GM12878 (cell line): ENCODE measurements at regions not wholly inside any gene's neighbourhood (a gene's known extent, or its start where the extent isn't known, plus 50 kb on each side); places are given as distances from the start of the nearest gene placed in this dataset.

Experiments
- BCL11A ChIP-seq: IDR thresholded peaks from 2 replicates; pipeline ENCODE4 v1.6.1; 2011; ENCODE audit warnings: low read depth, low read length
- EP300 ChIP-seq, 2 experiments: fragments of 150-350 bp in 1 of 2; IDR thresholded peaks; 2 replicates each; pipeline ENCODE4 v1.6.1; 2011 to 2012; ENCODE audit warnings: low read depth in 2 of 2, low read length in 2 of 2, borderline replicate concordance in 1 of 2, improper control_type of control experiment in 1 of 2, inconsistent platforms in 1 of 2; ENCODE audit not compliant: control insufficient read depth in 1 of 2
- RBBP5 ChIP-seq: fragments of 200-600 bp; sonication (generic); conservative IDR thresholded peaks from 2 replicates; pipeline ENCODE4 v1.6.1; 2016
- TAF1 ChIP-seq: IDR thresholded peaks from 2 replicates; pipeline ENCODE4 v1.6.1; 2011; ENCODE audit warnings: mild to moderate bottlenecking, low read depth, low read length, borderline replicate concordance
- TF ChIP-seq, protein P1 (sequence below), 3 experiments: IDR thresholded peaks in 2 of 3; conservative IDR thresholded peaks in 1 of 3; 2 replicates each; pipeline ENCODE4 v1.5.1; 2011; ENCODE audit warnings: low read depth in 3 of 3, low read length in 3 of 3, mild to moderate bottlenecking in 3 of 3, control low read depth in 2 of 3, moderate library complexity in 2 of 3, inconsistent platforms in 1 of 3, mixed read lengths in 1 of 3; ENCODE audit not compliant: control insufficient read depth in 2 of 3, insufficient read depth in 1 of 3; ENCODE audit errors: extremely low read depth in 1 of 3
- TF ChIP-seq, protein P2 (sequence below): fragments of 450-650 bp; IDR thresholded peaks from 2 replicates; pipeline ENCODE4 v1.6.1; 2017; ENCODE audit warnings: antibody characterized with exemption, mild to moderate bottlenecking, moderate library complexity

DNA sequence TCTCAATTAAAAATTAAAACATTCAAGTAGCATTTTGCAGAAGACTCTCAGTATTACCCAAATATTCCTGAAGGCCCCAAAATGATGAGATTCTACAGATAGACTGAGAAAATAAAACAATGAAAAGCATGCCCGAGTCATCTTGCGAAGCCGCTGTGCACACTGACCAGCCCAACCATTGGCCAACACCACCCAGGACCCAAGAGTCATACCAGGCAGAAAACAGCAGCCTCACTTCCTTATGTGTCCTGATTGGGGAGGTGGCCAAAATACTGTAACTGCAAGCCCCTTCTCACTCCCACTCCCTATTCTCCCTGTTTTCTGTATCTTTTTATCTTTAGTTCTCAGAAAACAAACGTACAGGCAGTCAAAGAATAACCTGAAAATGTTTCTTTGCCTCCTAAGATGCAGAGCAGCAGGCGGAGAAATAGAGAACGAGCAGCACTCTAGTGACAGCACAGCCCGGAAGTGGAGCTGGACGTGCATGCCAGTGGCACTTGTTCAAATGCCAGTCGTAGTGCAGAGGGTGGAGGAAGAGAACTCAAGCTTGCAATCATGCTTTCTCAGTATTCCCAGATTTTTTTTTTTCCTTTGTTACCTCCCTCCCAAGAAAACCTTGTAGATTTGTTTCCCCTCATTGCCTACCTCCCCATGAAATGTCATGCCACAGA lies 182.3 kb upstream of the SOX9 start:
- TF ChIP-seq RBBP5 (no peak), EP300 (IDR thresholded peaks at IDR 0.05; ENCODE audit: borderline replicate concordance in 1 of 2, control insufficient read depth in 1 of 2, low read depth in 2 of 2, low read length in 2 of 2) (no peak), TAF1 (no peak), BCL11A (no peak)
- TF ChIP-seq, protein P1, sequence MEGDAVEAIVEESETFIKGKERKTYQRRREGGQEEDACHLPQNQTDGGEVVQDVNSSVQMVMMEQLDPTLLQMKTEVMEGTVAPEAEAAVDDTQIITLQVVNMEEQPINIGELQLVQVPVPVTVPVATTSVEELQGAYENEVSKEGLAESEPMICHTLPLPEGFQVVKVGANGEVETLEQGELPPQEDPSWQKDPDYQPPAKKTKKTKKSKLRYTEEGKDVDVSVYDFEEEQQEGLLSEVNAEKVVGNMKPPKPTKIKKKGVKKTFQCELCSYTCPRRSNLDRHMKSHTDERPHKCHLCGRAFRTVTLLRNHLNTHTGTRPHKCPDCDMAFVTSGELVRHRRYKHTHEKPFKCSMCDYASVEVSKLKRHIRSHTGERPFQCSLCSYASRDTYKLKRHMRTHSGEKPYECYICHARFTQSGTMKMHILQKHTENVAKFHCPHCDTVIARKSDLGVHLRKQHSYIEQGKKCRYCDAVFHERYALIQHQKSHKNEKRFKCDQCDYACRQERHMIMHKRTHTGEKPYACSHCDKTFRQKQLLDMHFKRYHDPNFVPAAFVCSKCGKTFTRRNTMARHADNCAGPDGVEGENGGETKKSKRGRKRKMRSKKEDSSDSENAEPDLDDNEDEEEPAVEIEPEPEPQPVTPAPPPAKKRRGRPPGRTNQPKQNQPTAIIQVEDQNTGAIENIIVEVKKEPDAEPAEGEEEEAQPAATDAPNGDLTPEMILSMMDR (IDR thresholded peaks at IDR 0.05 in 2 of 3, conservative IDR thresholded peaks at IDR 0.05 in 1 of 3; ENCODE audit: control insufficient read depth in 2 of 3, extremely low read depth in 1 of 3, insufficient read depth in 1 of 3, low read depth in 3 of 3, low read length in 3 of 3), result no peak
- TF ChIP-seq, protein P2, sequence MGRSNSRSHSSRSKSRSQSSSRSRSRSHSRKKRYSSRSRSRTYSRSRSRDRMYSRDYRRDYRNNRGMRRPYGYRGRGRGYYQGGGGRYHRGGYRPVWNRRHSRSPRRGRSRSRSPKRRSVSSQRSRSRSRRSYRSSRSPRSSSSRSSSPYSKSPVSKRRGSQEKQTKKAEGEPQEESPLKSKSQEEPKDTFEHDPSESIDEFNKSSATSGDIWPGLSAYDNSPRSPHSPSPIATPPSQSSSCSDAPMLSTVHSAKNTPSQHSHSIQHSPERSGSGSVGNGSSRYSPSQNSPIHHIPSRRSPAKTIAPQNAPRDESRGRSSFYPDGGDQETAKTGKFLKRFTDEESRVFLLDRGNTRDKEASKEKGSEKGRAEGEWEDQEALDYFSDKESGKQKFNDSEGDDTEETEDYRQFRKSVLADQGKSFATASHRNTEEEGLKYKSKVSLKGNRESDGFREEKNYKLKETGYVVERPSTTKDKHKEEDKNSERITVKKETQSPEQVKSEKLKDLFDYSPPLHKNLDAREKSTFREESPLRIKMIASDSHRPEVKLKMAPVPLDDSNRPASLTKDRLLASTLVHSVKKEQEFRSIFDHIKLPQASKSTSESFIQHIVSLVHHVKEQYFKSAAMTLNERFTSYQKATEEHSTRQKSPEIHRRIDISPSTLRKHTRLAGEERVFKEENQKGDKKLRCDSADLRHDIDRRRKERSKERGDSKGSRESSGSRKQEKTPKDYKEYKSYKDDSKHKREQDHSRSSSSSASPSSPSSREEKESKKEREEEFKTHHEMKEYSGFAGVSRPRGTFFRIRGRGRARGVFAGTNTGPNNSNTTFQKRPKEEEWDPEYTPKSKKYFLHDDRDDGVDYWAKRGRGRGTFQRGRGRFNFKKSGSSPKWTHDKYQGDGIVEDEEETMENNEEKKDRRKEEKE, result no peak
